ENCODE measurements at regions not wholly inside any gene's neighbourhood (a gene's known extent, or its start where the extent isn't known, plus 50 kb on each side); places are given as distances from the start of the nearest gene placed in this dataset.

GRCh38 chr2:234577191-234577590, 80.3 kb upstream of the ARL4C start:
- no peak for TF ChIP-seq CTCF (IDR thresholded peaks at IDR 0.05; ENCODE audit: low read length)
- no peak for TF ChIP-seq EZH2 (IDR thresholded peaks at IDR 0.05; ENCODE audit: borderline replicate concordance, low read length)

All from OCI-LY1 (cell line).